ENCODE measurements at regions not wholly inside any gene's neighbourhood (a gene's known extent, or its start where the extent isn't known, plus 50 kb on each side); places are given as distances from the start of the nearest gene placed in this dataset.
"Not testable (repeated sequence)": the region's sequence is repeated elsewhere in the genome, so short reads cannot be mapped to it uniquely, and the experiment has no call there.

- peaks cover 53% of the 10 kb centered on the region for H3K9me3 ChIP-seq (ENCODE audit: low read depth, low read length, poor library complexity, severe bottlenecking)
- H3K4me3 ChIP-seq (ENCODE audit: low read depth, low read length, poor library complexity, severe bottlenecking), result no peak overlapping the region
- intact Hi-C loops (cut with micrococcal nuclease; ENCODE audit: unreplicated experiment), result no loop called here
- TF ChIP-seq CTCF (conservative IDR thresholded peaks at IDR 0.05; ENCODE audit: low read depth, low read length), result no peak
- TF ChIP-seq EZH2 (IDR thresholded peaks at IDR 0.05; ENCODE audit: borderline replicate concordance, low read depth, low read length, poor library complexity, severe bottlenecking), result no peak
- DNase-seq (ENCODE audit: low spot score), result no peak
- H3K36me3 ChIP-seq (ENCODE audit: insufficient read depth, low read length, poor library complexity, severe bottlenecking), result no peaks in the 10 kb centered on the region
- ChIA-PET POLR2A (ENCODE audit: low non-redundant PET) (no interaction called here), CTCF (no interaction called here)
- H3K4me1 ChIP-seq (ENCODE audit: insufficient read depth, low read length, poor library complexity, severe bottlenecking), result no peaks in the 10 kb centered on the region
- H3K27me3 ChIP-seq (replicated peaks; ENCODE audit: insufficient read depth, low read depth, low read length, poor library complexity), result no peaks in the 10 kb centered on the region
- no peak overlapping the region for H3K27ac ChIP-seq (ENCODE audit: low read depth, low read length, poor library complexity, severe bottlenecking)
- BruUV-seq (replicated peaks), result no TSS peak
Measured at GRCh38 chr4:12375805-12376204, 947.1 kb upstream of the HS3ST1 start.

GRCh38 chr4:12365869-12366268, 937.2 kb upstream of the HS3ST1 start:
- H3K4me1 ChIP-seq (ENCODE audit: insufficient read depth, low read length, poor library complexity, severe bottlenecking); CTCF ChIA-PET; H3K4me3 ChIP-seq (ENCODE audit: low read depth, low read length, poor library complexity, severe bottlenecking); POLR2A ChIA-PET (ENCODE audit: low non-redundant PET); intact Hi-C loops (cut with micrococcal nuclease; ENCODE audit: unreplicated experiment); H3K36me3 ChIP-seq (ENCODE audit: insufficient read depth, low read length, poor library complexity, severe bottlenecking); H3K27me3 ChIP-seq (replicated peaks; ENCODE audit: insufficient read depth, low read depth, low read length, poor library complexity); BruUV-seq (replicated peaks); H3K27ac ChIP-seq (ENCODE audit: low read depth, low read length, poor library complexity, severe bottlenecking); DNase-seq (ENCODE audit: low spot score): not testable (repeated sequence)
- H3K9me3 ChIP-seq (ENCODE audit: low read depth, low read length, poor library complexity, severe bottlenecking), result peaks cover 14% of the 10 kb centered on the region

- CTCF ChIA-PET, result no interaction called here
- H3K27me3 ChIP-seq (replicated peaks; ENCODE audit: insufficient read depth, low read depth, low read length, poor library complexity), result no peaks in the 10 kb centered on the region
- peaks cover 29% of the 10 kb centered on the region for H3K9me3 ChIP-seq (ENCODE audit: low read depth, low read length, poor library complexity, severe bottlenecking)
- POLR2A ChIA-PET (ENCODE audit: low non-redundant PET), result no interaction called here
- no peak overlapping the region for H3K4me3 ChIP-seq (ENCODE audit: low read depth, low read length, poor library complexity, severe bottlenecking)
- intact Hi-C loops (cut with micrococcal nuclease; ENCODE audit: unreplicated experiment), result no loop called here
- H3K4me1 ChIP-seq (ENCODE audit: insufficient read depth, low read length, poor library complexity, severe bottlenecking), result no peaks in the 10 kb centered on the region
- no TSS peak for BruUV-seq (replicated peaks)
- no peak overlapping the region for H3K27ac ChIP-seq (ENCODE audit: low read depth, low read length, poor library complexity, severe bottlenecking)
- TF ChIP-seq EZH2 (IDR thresholded peaks at IDR 0.05; ENCODE audit: borderline replicate concordance, low read depth, low read length, poor library complexity, severe bottlenecking) (no peak), CTCF (conservative IDR thresholded peaks at IDR 0.05; ENCODE audit: low read depth, low read length) (no peak)
- no peaks in the 10 kb centered on the region for H3K36me3 ChIP-seq (ENCODE audit: insufficient read depth, low read length, poor library complexity, severe bottlenecking)
- DNase-seq (ENCODE audit: low spot score), result no peak
Measured at GRCh38 chr4:12360391-12360790, 931.7 kb upstream of the HS3ST1 start.

GRCh38 chr4:12359420-12359819, 930.7 kb upstream of the HS3ST1 start:
- Histone ChIP-seq H3K27ac (ENCODE audit: low read depth, low read length, poor library complexity, severe bottlenecking) (no peak overlapping the region), H3K36me3 (ENCODE audit: insufficient read depth, low read length, poor library complexity, severe bottlenecking) (no peaks in the 10 kb centered on the region), H3K4me3 (ENCODE audit: low read depth, low read length, poor library complexity, severe bottlenecking) (no peak overlapping the region), H3K9me3 (ENCODE audit: low read depth, low read length, poor library complexity, severe bottlenecking) (peaks cover 33% of the 10 kb centered on the region), H3K4me1 (ENCODE audit: insufficient read depth, low read length, poor library complexity, severe bottlenecking) (no peaks in the 10 kb centered on the region), H3K27me3 (replicated peaks; ENCODE audit: insufficient read depth, low read depth, low read length, poor library complexity) (no peaks in the 10 kb centered on the region)
- no TSS peak for BruUV-seq (replicated peaks)
- intact Hi-C loops (cut with micrococcal nuclease; ENCODE audit: unreplicated experiment), result no loop called here
- no peak for TF ChIP-seq CTCF (conservative IDR thresholded peaks at IDR 0.05; ENCODE audit: low read depth, low read length)
- TF ChIP-seq EZH2 (IDR thresholded peaks at IDR 0.05; ENCODE audit: borderline replicate concordance, low read depth, low read length, poor library complexity, severe bottlenecking), result no peak
- DNase-seq (ENCODE audit: low spot score), result no peak
- ChIA-PET CTCF (no interaction called here), POLR2A (ENCODE audit: low non-redundant PET) (no interaction called here)

GRCh38 chr4:12333083-12333482, 904.4 kb upstream of the HS3ST1 start:
- intact Hi-C loops (cut with micrococcal nuclease; ENCODE audit: unreplicated experiment); H3K27ac ChIP-seq (ENCODE audit: low read depth, low read length, poor library complexity, severe bottlenecking); CTCF ChIA-PET; H3K4me1 ChIP-seq (ENCODE audit: insufficient read depth, low read length, poor library complexity, severe bottlenecking); H3K4me3 ChIP-seq (ENCODE audit: low read depth, low read length, poor library complexity, severe bottlenecking); BruUV-seq (replicated peaks); H3K36me3 ChIP-seq (ENCODE audit: insufficient read depth, low read length, poor library complexity, severe bottlenecking); POLR2A ChIA-PET (ENCODE audit: low non-redundant PET); DNase-seq (ENCODE audit: low spot score); H3K27me3 ChIP-seq (replicated peaks; ENCODE audit: insufficient read depth, low read depth, low read length, poor library complexity): not testable (repeated sequence)
- H3K9me3 ChIP-seq (ENCODE audit: low read depth, low read length, poor library complexity, severe bottlenecking), result peaks cover 38% of the 10 kb centered on the region

All from A673 (cell line).